Mammary epithelial cell (primary cell): ENCODE measurements at regions not wholly inside any gene's neighbourhood (a gene's known extent, or its start where the extent isn't known, plus 50 kb on each side); places are given as distances from the start of the nearest gene placed in this dataset.

Experiments used
- CTCF ChIP-seq, 2 donors: IDR thresholded peaks in 1 of 2; conservative IDR thresholded peaks in 1 of 2; 2 replicates each; pipeline ENCODE4 v1.5.1; 2011 to 2012; ENCODE audit warnings: inconsistent platforms in 2 of 2, low read length in 2 of 2, mild to moderate bottlenecking in 2 of 2, control low read depth in 1 of 2, low read depth in 1 of 2; ENCODE audit not compliant: insufficient read depth in 1 of 2; ENCODE audit errors: extremely low read depth in 1 of 2
- EZH2 ChIP-seq: IDR thresholded peaks from 2 replicates; pipeline ENCODE4 v1.6.1; 2012; ENCODE audit warnings: low read length, inconsistent platforms, borderline replicate concordance

- no peak for TF ChIP-seq CTCF (conservative IDR thresholded peaks at IDR 0.05 in 1 of 2, IDR thresholded peaks at IDR 0.05 in 1 of 2; ENCODE audit: extremely low read depth in 1 of 2, insufficient read depth in 1 of 2, low read depth in 1 of 2, low read length in 2 of 2)
- no peak for TF ChIP-seq EZH2
Observed at GRCh38 chr7:138278601-138279000, 181.5 kb upstream of the TRIM24 start.
